ENCODE measurements at regions not wholly inside any gene's neighbourhood (a gene's known extent, or its start where the extent isn't known, plus 50 kb on each side); places are given as distances from the start of the nearest gene placed in this dataset.

DNA sequence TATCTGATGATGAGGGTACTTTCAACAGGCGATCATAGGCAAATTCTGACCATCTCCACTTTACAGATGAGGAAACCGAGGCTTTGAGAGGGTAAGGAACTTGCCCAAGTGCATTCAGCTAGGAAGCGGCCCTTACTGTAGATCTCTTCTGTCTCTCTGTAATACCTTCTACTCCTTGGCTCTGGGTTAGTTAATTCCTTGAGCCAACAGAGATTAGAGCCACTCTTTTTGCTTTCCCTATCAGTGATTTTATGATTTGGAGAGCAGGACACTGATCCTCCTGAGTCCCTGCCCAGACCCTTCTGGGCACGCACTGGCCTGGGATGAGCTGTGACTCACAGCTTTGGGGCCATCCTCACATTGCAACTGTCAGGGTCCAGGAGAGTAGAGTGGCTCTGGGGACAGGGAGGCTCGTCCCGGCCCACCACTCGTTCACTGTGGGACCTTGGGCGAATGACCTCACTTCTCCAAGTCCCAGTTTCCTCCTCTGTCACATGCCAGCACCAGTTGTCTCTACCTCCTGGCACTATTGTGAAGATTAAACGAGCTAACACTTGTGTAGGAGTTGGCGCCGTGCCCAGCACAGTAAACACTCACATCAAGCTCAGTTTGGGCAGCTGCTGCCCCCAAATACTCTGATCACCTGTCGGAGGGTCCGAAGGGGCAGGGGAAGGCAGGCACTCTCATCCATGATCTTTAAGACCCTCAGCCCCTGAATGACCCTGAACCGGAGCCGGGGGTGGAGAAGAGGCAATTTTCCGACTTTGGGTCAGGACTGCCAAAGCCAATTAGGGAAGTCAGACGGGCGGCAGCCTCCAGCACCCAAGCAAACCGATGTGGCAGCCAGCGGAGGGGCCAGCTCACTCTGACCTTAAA is 235.0 kb downstream of the MIAT start:
- Mint-ChIP-seq H3K27me3 (peaks cover 47% of the 10 kb centered on the region), H3K4me1 (no peaks in the 10 kb centered on the region), H3K27ac (no peak overlapping the region), H3K4me3 (no peak overlapping the region), H3K9me3 (ENCODE audit: insufficient read depth) (no peaks in the 10 kb centered on the region)
- peaks cover 0 to 3% (median 0%) of the 10 kb centered on the region in 4 experiments for H3K27me3 ChIP-seq (replicated peaks in 1 of 4; ENCODE audit: control extremely low read depth in 1 of 4, control insufficient read depth in 3 of 4, insufficient read depth in 4 of 4, low read length in 3 of 4)
- H4K20me1 ChIP-seq (ENCODE audit: control insufficient read depth, insufficient read depth, low read length, poor library complexity, severe bottlenecking) = no peaks in the 10 kb centered on the region
- ATAC-seq (ENCODE audit: low read depth) (no peak), DNase-seq (no peak)
- 74% methylated on average over 18 of the region's 20 CpGs for WGBS (ENCODE audit: insufficient coverage)
- ChIA-PET CTCF (no interaction called here), POLR2A (no interaction called here)
- no peaks in the 10 kb centered on the region for H3K4me1 ChIP-seq (ENCODE audit: control insufficient read depth in 2 of 2, insufficient read depth in 2 of 2, low read length in 2 of 2)
- H3K4me3 ChIP-seq (ENCODE audit: control extremely low read depth in 1 of 5, extremely low read depth in 1 of 5, insufficient read depth in 1 of 5, low read depth in 2 of 5, low read length in 4 of 5) = no peak overlapping the region
- peaks cover 0 to 2% (median 0%) of the 10 kb centered on the region in 3 donors for H3K9me3 ChIP-seq (ENCODE audit: control extremely low read depth in 1 of 3, control insufficient read depth in 2 of 3, insufficient read depth in 1 of 3, low read length in 2 of 3)
- intact Hi-C loops (cut with micrococcal nuclease) = no loop called here
- H3K4me2 ChIP-seq (replicated peaks; ENCODE audit: low read depth, low read length, poor library complexity, severe bottlenecking) = no peak overlapping the region
- H2AFZ ChIP-seq (ENCODE audit: insufficient read depth, low read depth, low read length, poor library complexity, severe bottlenecking) = no peak overlapping the region
- H3K27ac ChIP-seq (ENCODE audit: low read length in 2 of 2) = no peak overlapping the region
- no peaks in the 10 kb centered on the region for H3K79me2 ChIP-seq (ENCODE audit: control insufficient read depth, insufficient read depth, low read length)
- no peak for TF ChIP-seq CTCF (IDR thresholded peaks at IDR 0.05)
- TF ChIP-seq EZH2 (IDR thresholded peaks at IDR 0.05; ENCODE audit: borderline replicate concordance, insufficient read depth, low read depth, low read length, poor library complexity, severe bottlenecking) = no peak
- no peak overlapping the region for H3K9ac ChIP-seq (ENCODE audit: low read length)
- no peaks in the 10 kb centered on the region for H3K36me3 ChIP-seq (replicated peaks in 1 of 2; ENCODE audit: control extremely low read depth in 1 of 2, control insufficient read depth in 1 of 2, extremely low read depth in 1 of 2, insufficient read depth in 2 of 2, low read length in 1 of 2)
